GM23338 (cell line): ENCODE measurements at regions not wholly inside any gene's neighbourhood (a gene's known extent, or its start where the extent isn't known, plus 50 kb on each side); places are given as distances from the start of the nearest gene placed in this dataset.

Experiments used
- ATAC-seq: fragments of 200-7000 bp; cut with Tn5 transposase; 3 replicates; pipeline ENCODE4 v1.9.1; 2020
- DNase-seq: peaks from one replicate; pipeline ENCODE4 v3.0.0-alpha.2; 2015; ENCODE audit warnings: low spot score
- H2AFZ ChIP-seq: fragments of 200-600 bp; sonication (generic); 2 replicates; pipeline ENCODE4 v1.8.0; 2016; ENCODE audit warnings: antibody characterized with exemption, mild to moderate bottlenecking, moderate library complexity
- H3F3A ChIP-seq: fragments of 200-600 bp; sonication (generic); replicated peaks from 2 replicates; pipeline ENCODE4 v1.8.0; 2017; ENCODE audit warnings: antibody characterized with exemption, mixed run types, low read depth
- H3K27ac ChIP-seq: fragments of 200-600 bp; sonication (generic); 2 replicates; pipeline ENCODE4 v1.6.1; 2016; ENCODE audit warnings: low read depth
- H3K27me3 ChIP-seq: fragments of 200-600 bp; sonication (generic); 2 replicates; pipeline ENCODE4 v1.8.0; 2016; ENCODE audit warnings: mild to moderate bottlenecking, mixed run types, moderate library complexity; ENCODE audit not compliant: insufficient read depth
- H3K36me3 ChIP-seq: fragments of 200-600 bp; sonication (generic); 2 replicates; pipeline ENCODE4 v1.8.0; 2016; ENCODE audit warnings: mild to moderate bottlenecking; ENCODE audit not compliant: insufficient read depth
- H3K4me1 ChIP-seq: fragments of 200-600 bp; sonication (generic); 2 replicates; pipeline ENCODE4 v1.8.0; 2016; ENCODE audit warnings: mild to moderate bottlenecking, moderate library complexity; ENCODE audit not compliant: insufficient read depth
- H3K4me2 ChIP-seq: fragments of 200-600 bp; sonication (generic); 2 replicates; pipeline ENCODE4 v1.7.1; 2017; ENCODE audit warnings: mixed run types
- H3K4me3 ChIP-seq: fragments of 200-600 bp; sonication (generic); 2 replicates; pipeline ENCODE4 v1.6.1; 2016; ENCODE audit warnings: mixed run types
- H3K79me2 ChIP-seq: fragments of 200-600 bp; sonication (generic); replicated peaks from 2 replicates; pipeline ENCODE4 v1.8.0; 2017; ENCODE audit warnings: mild to moderate bottlenecking; ENCODE audit not compliant: insufficient read depth
- H3K9me2 ChIP-seq: fragments of 200-600 bp; sonication (generic); 2 replicates; pipeline ENCODE4 v1.8.0; 2017; ENCODE audit not compliant: insufficient read depth
- H4K20me1 ChIP-seq: fragments of 200-600 bp; sonication (generic); replicated peaks from 2 replicates; pipeline ENCODE4 v1.8.0; 2017; ENCODE audit warnings: mild to moderate bottlenecking; ENCODE audit not compliant: insufficient read depth
- H3K27ac Mint-ChIP-seq: 2 replicates; pipeline ENCODE4 v1.8.0; 2020; ENCODE audit warnings: inconsistent platforms, mild to moderate bottlenecking, moderate library complexity, mixed read lengths
- H3K27me3 Mint-ChIP-seq: 3 replicates; pipeline ENCODE4 v1.8.0; 2022; ENCODE audit warnings: low read depth, mild to moderate bottlenecking, moderate library complexity, mixed read lengths, inconsistent platforms; ENCODE audit not compliant: insufficient read depth, poor library complexity
- H3K36me3 Mint-ChIP-seq: 3 replicates; pipeline ENCODE4 v1.8.0; 2021; ENCODE audit warnings: low read depth, mild to moderate bottlenecking, inconsistent platforms, moderate library complexity, mixed read lengths
- H3K4me1 Mint-ChIP-seq: 3 replicates; pipeline ENCODE4 v1.8.0; 2020; ENCODE audit warnings: mild to moderate bottlenecking, inconsistent platforms, mixed read lengths
- H3K4me3 Mint-ChIP-seq: 3 replicates; pipeline ENCODE4 v1.8.0; 2021; ENCODE audit warnings: moderate library complexity, mild to moderate bottlenecking, inconsistent platforms, mixed read lengths
- H3K9me3 Mint-ChIP-seq: 3 replicates; pipeline ENCODE4 v1.8.0; 2020; ENCODE audit warnings: moderate library complexity, mild to moderate bottlenecking, inconsistent platforms, mixed read lengths
- CREB1 ChIP-seq: fragments of 250-450 bp; sonication (Bioruptor Pico); IDR thresholded peaks from 2 replicates; pipeline ENCODE4 v1.5.0; 2020; ENCODE audit warnings: low read depth, mild to moderate bottlenecking, moderate library complexity
- CTCF ChIP-seq, 2 experiments: fragments of 200-600 bp in 1 of 2; sonication (generic) in 1 of 2; conservative IDR thresholded peaks; 2 replicates each; pipeline versions ENCODE4 v1.5.1 to v1.6.1; 2016 to 2017; ENCODE audit warnings: antibody characterized with exemption in 2 of 2, low read depth in 2 of 2, mild to moderate bottlenecking in 2 of 2, moderate library complexity in 1 of 2
- ETS1 ChIP-seq: IDR thresholded peaks from 2 replicates; pipeline ENCODE4 v1.6.1; 2016; ENCODE audit warnings: antibody characterized with exemption
- EZH2 ChIP-seq: fragments of 200-600 bp; sonication (generic); IDR thresholded peaks from one replicate; pipeline ENCODE4 v1.8.0; 2017; ENCODE audit warnings: antibody characterized with exemption, mild to moderate bottlenecking, low read depth; ENCODE audit not compliant: unreplicated experiment
- JUNB ChIP-seq: IDR thresholded peaks from one replicate; pipeline ENCODE4 v1.6.1; 2016; ENCODE audit warnings: antibody characterized with exemption; ENCODE audit not compliant: unreplicated experiment
- NANOG ChIP-seq: IDR thresholded peaks from 2 replicates; pipeline ENCODE4 v1.6.1; 2016; ENCODE audit warnings: antibody characterized with exemption, borderline replicate concordance
- POLR2AphosphoS5 ChIP-seq: IDR thresholded peaks from 2 replicates; pipeline ENCODE4 v1.6.1; 2016; ENCODE audit warnings: antibody characterized with exemption, low read depth
- STAT1 ChIP-seq: IDR thresholded peaks from one replicate; pipeline ENCODE4 v1.6.1; 2016; ENCODE audit warnings: antibody characterized with exemption; ENCODE audit not compliant: unreplicated experiment
- ZNF114 ChIP-seq: fragments of 250-450 bp; sonication (Bioruptor Pico); IDR thresholded peaks from 2 replicates; pipeline ENCODE4 v1.5.0; 2020; ENCODE audit warnings: mild to moderate bottlenecking, moderate library complexity
- ZNF331 ChIP-seq: fragments of 250-450 bp; sonication (Bioruptor Pico); IDR thresholded peaks from 2 replicates; pipeline ENCODE4 v1.5.0; 2020; ENCODE audit warnings: low read depth, mild to moderate bottlenecking, moderate library complexity
- ZNF462 ChIP-seq: fragments of 250-450 bp; sonication (Bioruptor Pico); IDR thresholded peaks from 2 replicates; pipeline ENCODE4 v1.5.0; 2020; ENCODE audit warnings: mild to moderate bottlenecking, moderate library complexity

- Histone ChIP-seq H3K9me2 (no peaks in the 10 kb centered on the region), H3K27ac (no peak overlapping the region), H4K20me1 (no peaks in the 10 kb centered on the region), H3K36me3 (no peaks in the 10 kb centered on the region), H2AFZ (no peak overlapping the region), H3K4me2 (no peak overlapping the region), H3K4me3 (no peak overlapping the region), H3K79me2 (no peaks in the 10 kb centered on the region), H3K4me1 (peaks cover 5% of the 10 kb centered on the region; the same call in 1 of the 2 replicates), H3K27me3 (no peaks in the 10 kb centered on the region), H3F3A (no peaks in the 10 kb centered on the region)
- TF ChIP-seq POLR2AphosphoS5 (no peak), ZNF462 (no peak), STAT1 (no peak), CREB1 (CRISPR knock-in tag) (no peak), ZNF331 (CRISPR knock-in tag) (no peak), EZH2 (no peak), CTCF (conservative IDR thresholded peaks at IDR 0.05; ENCODE audit: low read depth in 2 of 2) (no peak), ETS1 (no peak), JUNB (no peak), NANOG (no peak), ZNF114 (CRISPR knock-in tag) (no peak)
- no peaks in the 10 kb centered on the region for H3K9me3 Mint-ChIP-seq
- H3K4me3 Mint-ChIP-seq = no peak overlapping the region
- peaks cover 3% of the 10 kb centered on the region for H3K27me3 Mint-ChIP-seq
- no peak overlapping the region for H3K27ac Mint-ChIP-seq
- H3K36me3 Mint-ChIP-seq = no peaks in the 10 kb centered on the region
- DNase-seq (no peak), ATAC-seq (no peak)
- peaks cover 10% of the 10 kb centered on the region for H3K4me1 Mint-ChIP-seq
These were observed 106.1 kb upstream of the PAK3 start for GRCh38 chrX:110989869-110990268.
